ENCODE measurements at regions not wholly inside any gene's neighbourhood (a gene's known extent, or its start where the extent isn't known, plus 50 kb on each side); places are given as distances from the start of the nearest gene placed in this dataset.

- TF ChIP-seq DEAF1 (CRISPR knock-in tag; IDR thresholded peaks at IDR 0.05) (peak; percentile 44; the same call in 1 of the 2 replicates), ZNF280A (IDR thresholded peaks at IDR 0.05; ENCODE audit: low read depth, partially characterized antibody) (no peak), ZNF639 (CRISPR knock-in tag; conservative IDR thresholded peaks at IDR 0.05 in 1 of 2, IDR thresholded peaks at IDR 0.05 in 1 of 2) (no peak), ETS2 (tag; IDR thresholded peaks at IDR 0.05; ENCODE audit: borderline replicate concordance, poor library complexity, severe bottlenecking) (peak; percentile 68), STAT5A (IDR thresholded peaks at IDR 0.05; ENCODE audit: borderline replicate concordance, low read length) (peak; percentile 83), ZNF699 (CRISPR knock-in tag; IDR thresholded peaks at IDR 0.05; ENCODE audit: insufficient replicate concordance) (no peak), GABPB1 (CRISPR knock-in tag; IDR thresholded peaks at IDR 0.05) (peak; percentile 84), GTF2F1 (IDR thresholded peaks at IDR 0.05; ENCODE audit: low read depth, low read length) (peak; percentile 100), KDM2B (CRISPR knock-in tag; IDR thresholded peaks at IDR 0.05) (peak; percentile 77; the same call in 1 of the 2 replicates), ZNF695 (CRISPR knock-in tag; IDR thresholded peaks at IDR 0.05) (no peak), MITF (IDR thresholded peaks at IDR 0.05) (peak; percentile 23; the same call in 1 of the 2 replicates), SMARCE1 (IDR thresholded peaks at IDR 0.05) (peak; percentile 56), HMGN3 (IDR thresholded peaks at IDR 0.05; ENCODE audit: borderline replicate concordance, extremely low read depth, insufficient read length, low read depth, low read length) (peak; percentile 72), ZNF512 (tag; IDR thresholded peaks at IDR 0.05) (no peak), ZNF77 (CRISPR knock-in tag; IDR thresholded peaks at IDR 0.05) (peak; percentile 84; the same call in 1 of the 2 replicates), IRF2 (CRISPR knock-in tag; IDR thresholded peaks at IDR 0.05) (no peak), TAF15 (IDR thresholded peaks at IDR 0.05; ENCODE audit: low read depth, low read length) (no peak), SMAD3 (CRISPR knock-in tag; conservative IDR thresholded peaks at IDR 0.05) (no peak)
Observed at GRCh38 chr1:147084273-147085096, 87.8 kb downstream of the PRKAB2 start (continued).

Data from K562 (cell line).